ENCODE measurements at regions not wholly inside any gene's neighbourhood (a gene's known extent, or its start where the extent isn't known, plus 50 kb on each side); places are given as distances from the start of the nearest gene placed in this dataset.

GRCh38 chr7:46201961-46202360, 280.9 kb upstream of the IGFBP3 start:
- no peaks in the 10 kb centered on the region for H3K36me3 ChIP-seq
- no peaks in the 10 kb centered on the region for H3K4me1 ChIP-seq
- H3K4me3 ChIP-seq = no peak overlapping the region
- intact Hi-C loops (cut with DNase I; ENCODE audit: low total_unique reads) (no loop called here), in situ Hi-C loops (cut with MboI; ENCODE audit: low sequenced_read_pairs in 4 of 4) (no loop called here)
- no peak for TF ChIP-seq POLR2A (IDR thresholded peaks at IDR 0.05)
- ATAC-seq (no peak), DNase-seq (no peak)
- H3K27me3 ChIP-seq = no peaks in the 10 kb centered on the region
- H3K9me3 ChIP-seq = no peaks in the 10 kb centered on the region
- no peak overlapping the region for H3K27ac ChIP-seq

GRCh38 chr7:46198701-46199100, 277.6 kb upstream of the IGFBP3 start:
- intact Hi-C loops (cut with DNase I; ENCODE audit: low total_unique reads) (no loop called here), in situ Hi-C loops (cut with MboI; ENCODE audit: low sequenced_read_pairs in 4 of 4) (no loop called here)
- ATAC-seq = no peak

GRCh38 chr7:46197785-46198540, 276.9 kb upstream of the IGFBP3 start:
- TF ChIP-seq CTCF (IDR thresholded peaks at IDR 0.05 in 4 of 5, conservative IDR thresholded peaks at IDR 0.05 in 1 of 5) (no peak), POLR2A (IDR thresholded peaks at IDR 0.05) (no peak)
- H3K36me3 ChIP-seq = no peaks in the 10 kb centered on the region
- in situ Hi-C loops (cut with MboI; ENCODE audit: low sequenced_read_pairs in 4 of 4) = no loop called here

More at GRCh38 chr7:46198701-46199100, 277.6 kb upstream of the IGFBP3 start:
- TF ChIP-seq POLR2A (IDR thresholded peaks at IDR 0.05) = no peak
- TF ChIP-seq CTCF (IDR thresholded peaks at IDR 0.05 in 4 of 5, conservative IDR thresholded peaks at IDR 0.05 in 1 of 5) = no peak
- H3K9me3 ChIP-seq = no peaks in the 10 kb centered on the region
- H3K27me3 ChIP-seq = no peaks in the 10 kb centered on the region
- no peak overlapping the region for H3K4me3 ChIP-seq
- no peaks in the 10 kb centered on the region for H3K4me1 ChIP-seq
- no peaks in the 10 kb centered on the region for H3K36me3 ChIP-seq
- DNase-seq = no peak
- no peak overlapping the region for H3K27ac ChIP-seq

GRCh38 chr7:46195934-46196333, 274.9 kb upstream of the IGFBP3 start:
- no peaks in the 10 kb centered on the region for H3K4me1 ChIP-seq
- DNase-seq (no peak), ATAC-seq (no peak)
- no peak overlapping the region for H3K27ac ChIP-seq
- no peak for TF ChIP-seq POLR2A (IDR thresholded peaks at IDR 0.05)
- no peak for TF ChIP-seq CTCF (IDR thresholded peaks at IDR 0.05 in 4 of 5, conservative IDR thresholded peaks at IDR 0.05 in 1 of 5)
- H3K27me3 ChIP-seq = no peaks in the 10 kb centered on the region
- intact Hi-C loops (cut with DNase I; ENCODE audit: low total_unique reads) (no loop called here), in situ Hi-C loops (cut with MboI; ENCODE audit: low sequenced_read_pairs in 4 of 4) (no loop called here)
- no peak overlapping the region for H3K4me3 ChIP-seq
- H3K9me3 ChIP-seq = no peaks in the 10 kb centered on the region
- no peaks in the 10 kb centered on the region for H3K36me3 ChIP-seq

More at GRCh38 chr7:46197785-46198540, 276.9 kb upstream of the IGFBP3 start:
- H3K4me1 ChIP-seq = no peaks in the 10 kb centered on the region
- H3K4me3 ChIP-seq = no peak overlapping the region
- intact Hi-C loops (cut with DNase I; ENCODE audit: low total_unique reads) = no loop called here
- H3K27ac ChIP-seq = no peak overlapping the region
- ATAC-seq (no peak), DNase-seq (no peak)
- no peaks in the 10 kb centered on the region for H3K27me3 ChIP-seq
- no peaks in the 10 kb centered on the region for H3K9me3 ChIP-seq

- Histone ChIP-seq H3K9me3 (no peaks in the 10 kb centered on the region), H3K4me1 (no peaks in the 10 kb centered on the region), H3K27ac (no peak overlapping the region), H3K4me3 (no peak overlapping the region), H3K27me3 (no peaks in the 10 kb centered on the region), H3K36me3 (no peaks in the 10 kb centered on the region)
- in situ Hi-C loops (cut with MboI; ENCODE audit: low sequenced_read_pairs in 4 of 4) (no loop called here), intact Hi-C loops (cut with DNase I; ENCODE audit: low total_unique reads) (no loop called here)
- DNase-seq = no peak
- ATAC-seq = no peak
- TF ChIP-seq POLR2A (IDR thresholded peaks at IDR 0.05) = no peak
- no peak for TF ChIP-seq CTCF (IDR thresholded peaks at IDR 0.05 in 4 of 5, conservative IDR thresholded peaks at IDR 0.05 in 1 of 5)
These were observed 271.2 kb upstream of the IGFBP3 start for GRCh38 chr7:46192271-46192670.
